ENCODE measurements at regions not wholly inside any gene's neighbourhood (a gene's known extent, or its start where the extent isn't known, plus 50 kb on each side); places are given as distances from the start of the nearest gene placed in this dataset.
"Not testable (repeated sequence)": the region's sequence is repeated elsewhere in the genome, so short reads cannot be mapped to it uniquely, and the experiment has no call there.

- DNase-seq (ENCODE audit: low read depth in 2 of 2), result no peak
Observed at GRCh38 chrX:54615109-54615508, 85.1 kb downstream of the GNL3L start.

DNA sequence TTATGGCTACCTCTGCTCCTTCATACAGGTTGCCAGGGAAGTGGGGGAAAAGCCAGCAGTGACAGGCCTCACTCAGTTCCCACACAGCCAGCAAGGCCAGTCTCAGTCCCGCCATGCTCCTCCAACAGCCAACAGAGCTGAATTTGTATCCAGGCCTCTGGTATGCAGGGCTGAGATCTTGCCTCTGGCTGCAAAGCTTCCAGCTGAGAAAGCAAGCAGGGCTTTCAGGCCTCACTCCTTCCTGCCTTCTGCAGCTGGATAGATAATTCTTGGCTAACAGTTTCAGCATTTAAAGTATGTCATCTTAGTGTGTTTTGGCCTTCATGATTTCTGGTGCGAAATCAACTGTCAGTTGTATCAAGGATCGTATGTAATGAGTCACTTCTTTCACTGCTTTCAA is 103.6 kb downstream of the GNL3L start:
- DNase-seq (ENCODE audit: low read depth in 2 of 2), result no peak

GRCh38 chrX:54639018-54639345 is 109.0 kb downstream of the GNL3L start:
- DNase-seq (ENCODE audit: low read depth in 2 of 2), result no peak

GRCh38 chrX:54639346-54640102 is 109.5 kb downstream of the GNL3L start:
- peak; percentile 88 to 90 for DNase-seq (ENCODE audit: low read depth in 2 of 2)

DNA sequence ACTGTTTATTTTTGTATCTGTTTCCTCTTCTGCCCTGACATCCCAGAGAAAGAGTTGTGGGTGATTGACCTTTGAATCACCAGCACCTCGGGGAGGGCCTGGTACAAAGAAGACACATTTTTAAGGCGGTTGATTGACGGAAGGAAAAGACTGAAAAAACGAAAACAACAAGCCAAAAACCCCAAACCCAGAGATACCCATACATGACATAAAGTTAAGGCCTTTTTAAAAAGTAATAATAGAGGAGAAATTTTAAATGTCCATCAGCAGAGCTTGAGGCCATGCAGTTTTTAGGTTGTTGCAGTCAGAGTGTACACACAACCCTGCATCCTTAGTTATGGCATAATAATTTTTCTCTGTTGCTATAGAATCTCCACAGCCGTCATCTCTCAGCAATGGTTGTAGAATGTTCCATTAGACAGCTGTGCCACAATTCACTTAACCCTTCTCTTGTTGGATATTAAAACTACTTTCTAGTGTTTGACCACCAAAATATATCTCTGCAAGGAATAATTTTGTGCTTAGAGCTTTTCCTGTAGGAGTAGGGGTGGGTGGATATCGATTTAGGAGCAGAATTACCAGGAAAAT is 110.2 kb downstream of the GNL3L start:
- no peak for DNase-seq (ENCODE audit: low read depth in 2 of 2)

GRCh38 chrX:54640736-54641135 is 110.7 kb downstream of the GNL3L start:
- no peak for DNase-seq (ENCODE audit: low read depth in 2 of 2)

GRCh38 chrX:54641530-54641929 is 111.5 kb downstream of the GNL3L start:
- no peak for DNase-seq (ENCODE audit: low read depth in 2 of 2)

DNA sequence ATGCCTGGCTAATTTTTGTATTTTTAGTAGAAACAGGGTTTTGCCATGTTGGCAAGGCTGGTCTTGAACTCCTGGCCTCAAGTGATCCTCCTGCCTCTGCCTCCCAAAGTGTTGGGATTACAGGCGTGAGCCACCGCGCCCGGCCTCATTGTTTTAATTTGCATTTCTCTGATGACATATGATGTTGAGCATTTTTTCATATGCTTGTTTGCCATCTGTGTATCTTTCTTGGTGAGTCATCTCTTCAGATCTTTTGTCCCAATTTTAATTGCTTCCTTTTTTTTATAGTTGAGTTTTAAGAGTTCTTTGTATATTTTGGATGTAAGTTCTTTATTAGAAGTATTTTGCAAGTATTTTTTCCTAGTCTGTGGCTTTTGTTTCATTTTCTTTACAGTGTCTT is 117.6 kb downstream of the GNL3L start:
- not testable (repeated sequence) for DNase-seq (ENCODE audit: low read depth in 2 of 2)

GRCh38 chrX:54659547-54659946 is 129.5 kb downstream of the GNL3L start:
- DNase-seq (ENCODE audit: low read depth in 2 of 2), result no peak

- DNase-seq (ENCODE audit: low read depth in 2 of 2), result no peak
Observed at GRCh38 chrX:54675762-54676161, 122.3 kb downstream of the ITIH6 start.

- no peak for DNase-seq (ENCODE audit: low read depth in 2 of 2)
Observed at GRCh38 chrX:54695231-54695630, 102.8 kb downstream of the ITIH6 start.

DNA sequence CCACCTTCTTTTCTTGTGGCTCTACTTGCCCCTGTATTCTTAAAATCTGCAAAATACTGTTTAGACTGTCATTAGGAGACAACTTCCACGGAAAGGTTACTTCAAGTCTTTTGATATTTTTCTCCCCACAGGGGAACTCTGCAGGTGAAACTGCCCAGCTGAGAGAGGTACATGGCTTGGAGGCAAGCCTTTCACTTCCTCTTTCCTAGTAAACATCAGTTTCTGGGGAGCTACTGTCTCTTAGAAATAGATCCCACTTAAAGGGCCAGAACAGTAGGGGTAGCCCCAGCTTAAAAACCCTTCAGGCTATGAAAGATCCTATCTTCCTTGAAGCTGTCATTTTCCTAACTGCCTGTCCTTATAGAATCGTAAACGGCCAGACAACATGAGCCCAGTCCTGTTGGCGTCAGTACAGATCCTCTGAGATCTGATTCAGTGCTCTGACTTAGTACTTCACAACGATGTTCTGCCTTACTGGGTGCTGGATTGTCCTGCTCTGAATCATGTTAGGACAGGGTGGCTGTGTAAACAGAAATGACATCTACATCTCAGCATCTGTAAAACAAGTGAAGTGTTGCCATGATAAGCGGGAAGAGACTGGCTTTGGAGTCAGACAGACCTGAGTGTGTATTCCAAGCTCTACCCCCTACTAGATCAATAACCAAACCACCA is 102.1 kb downstream of the ITIH6 start:
- DNase-seq (ENCODE audit: low read depth in 2 of 2), result no peak
